GM12872 (cell line): ENCODE measurements at regions not wholly inside any gene's neighbourhood (a gene's known extent, or its start where the extent isn't known, plus 50 kb on each side); places are given as distances from the start of the nearest gene placed in this dataset.

ENCODE experiments used
- CTCF ChIP-seq: IDR thresholded peaks from 3 replicates; pipeline ENCODE4 v1.5.1; 2011; ENCODE audit warnings: low read depth, mild to moderate bottlenecking, low read length, moderate library complexity; ENCODE audit not compliant: insufficient read depth

- TF ChIP-seq CTCF, result no peak
Observed at GRCh38 chr2:147294825-147295392, 549.9 kb upstream of the ACVR2A start.

- no peak for TF ChIP-seq CTCF
Observed at GRCh38 chr2:147293991-147294824, 550.6 kb upstream of the ACVR2A start.

- TF ChIP-seq CTCF, result no peak
Observed at GRCh38 chr2:147288131-147288530, 556.7 kb upstream of the ACVR2A start.

- TF ChIP-seq CTCF, result peak; percentile 33; the same call in 1 of the 3 replicates
Observed at GRCh38 chr2:147275943-147276342, 568.9 kb upstream of the ACVR2A start.

GRCh38 chr2:147273628-147274027, 571.2 kb upstream of the ACVR2A start:
- no peak for TF ChIP-seq CTCF

GRCh38 chr2:147273106-147273505, 571.7 kb upstream of the ACVR2A start:
- no peak for TF ChIP-seq CTCF

- TF ChIP-seq CTCF, result no peak
Observed at GRCh38 chr2:147260241-147260640, 584.6 kb upstream of the ACVR2A start.
